ENCODE measurements at regions not wholly inside any gene's neighbourhood (a gene's known extent, or its start where the extent isn't known, plus 50 kb on each side); places are given as distances from the start of the nearest gene placed in this dataset.

GRCh38 chr2:152974146-152974545 lies 255.7 kb downstream of the ARL6IP6 start:
- Histone ChIP-seq H3K4me3 (no peak overlapping the region), H3K4me1 (no peaks in the 10 kb centered on the region), H3K9me3 (no peaks in the 10 kb centered on the region), H3K27me3 (ENCODE audit: low read depth) (no peaks in the 10 kb centered on the region), H3K27ac (no peak overlapping the region), H3K36me3 (no peaks in the 10 kb centered on the region)
- intact Hi-C loops (cut with DNase I), result no loop called here
- no peak for TF ChIP-seq CTCF (IDR thresholded peaks at IDR 0.05)
- DNase-seq (no peak), ATAC-seq (no peak)

- no peak overlapping the region for H3K27ac ChIP-seq
- no peaks in the 10 kb centered on the region for H3K27me3 ChIP-seq (ENCODE audit: low read depth)
- H3K4me3 ChIP-seq, result no peak overlapping the region
- H3K4me1 ChIP-seq, result no peaks in the 10 kb centered on the region
- no peaks in the 10 kb centered on the region for H3K36me3 ChIP-seq
- no peak for TF ChIP-seq CTCF (IDR thresholded peaks at IDR 0.05)
- H3K9me3 ChIP-seq, result no peaks in the 10 kb centered on the region
- ATAC-seq (no peak), DNase-seq (no peak)
- intact Hi-C loops (cut with DNase I), result no loop called here
Observed at GRCh38 chr2:152971685-152972084, 253.3 kb downstream of the ARL6IP6 start.

- Histone ChIP-seq H3K9me3 (no peaks in the 10 kb centered on the region), H3K4me3 (no peak overlapping the region), H3K4me1 (no peaks in the 10 kb centered on the region), H3K27me3 (ENCODE audit: low read depth) (no peaks in the 10 kb centered on the region), H3K36me3 (no peaks in the 10 kb centered on the region), H3K27ac (no peak overlapping the region)
- intact Hi-C loops (cut with DNase I), result no loop called here
- DNase-seq (no peak), ATAC-seq (peak in 1 of 2 donors; percentile 32)
- TF ChIP-seq CTCF (IDR thresholded peaks at IDR 0.05), result no peak
Observed at GRCh38 chr2:152962446-152962845, 244.0 kb downstream of the ARL6IP6 start.

GRCh38 chr2:152961351-152961750 lies 242.9 kb downstream of the ARL6IP6 start:
- H3K36me3 ChIP-seq, result no peaks in the 10 kb centered on the region
- H3K27ac ChIP-seq, result no peak overlapping the region
- no peak overlapping the region for H3K4me3 ChIP-seq
- ATAC-seq (no peak), DNase-seq (no peak)
- TF ChIP-seq CTCF (IDR thresholded peaks at IDR 0.05), result no peak
- no peaks in the 10 kb centered on the region for H3K27me3 ChIP-seq (ENCODE audit: low read depth)
- intact Hi-C loops (cut with DNase I), result no loop called here
- no peaks in the 10 kb centered on the region for H3K9me3 ChIP-seq
- no peaks in the 10 kb centered on the region for H3K4me1 ChIP-seq

- no peak for DNase-seq
- intact Hi-C loops (cut with DNase I), result no loop called here
Observed at GRCh38 chr2:152950126-152950525, 231.7 kb downstream of the ARL6IP6 start.

More at GRCh38 chr2:152950126-152950525, 231.7 kb downstream of the ARL6IP6 start:
- Histone ChIP-seq H3K9me3 (no peaks in the 10 kb centered on the region), H3K4me1 (no peaks in the 10 kb centered on the region), H3K27me3 (ENCODE audit: low read depth) (no peaks in the 10 kb centered on the region), H3K4me3 (no peak overlapping the region), H3K27ac (no peak overlapping the region), H3K36me3 (no peaks in the 10 kb centered on the region)
- ATAC-seq, result no peak
- TF ChIP-seq CTCF (IDR thresholded peaks at IDR 0.05), result no peak
